NB4 (cell line): ENCODE measurements at regions not wholly inside any gene's neighbourhood (a gene's known extent, or its start where the extent isn't known, plus 50 kb on each side); places are given as distances from the start of the nearest gene placed in this dataset.

Source experiments
- POLR2A ChIP-seq: IDR thresholded peaks from 2 replicates; pipeline ENCODE4 v1.6.1; 2011; ENCODE audit warnings: mild to moderate bottlenecking; ENCODE audit not compliant: insufficient read length; ENCODE audit errors: extremely low read depth
- TF ChIP-seq, protein P1 (sequence below): IDR thresholded peaks from one replicate; pipeline ENCODE4 v1.5.1; 2012; ENCODE audit warnings: low read depth, low read length
- TF ChIP-seq, protein P2 (sequence below): IDR thresholded peaks from 2 replicates; pipeline ENCODE4 v1.6.1; 2011; ENCODE audit warnings: low read depth, low read length

DNA sequence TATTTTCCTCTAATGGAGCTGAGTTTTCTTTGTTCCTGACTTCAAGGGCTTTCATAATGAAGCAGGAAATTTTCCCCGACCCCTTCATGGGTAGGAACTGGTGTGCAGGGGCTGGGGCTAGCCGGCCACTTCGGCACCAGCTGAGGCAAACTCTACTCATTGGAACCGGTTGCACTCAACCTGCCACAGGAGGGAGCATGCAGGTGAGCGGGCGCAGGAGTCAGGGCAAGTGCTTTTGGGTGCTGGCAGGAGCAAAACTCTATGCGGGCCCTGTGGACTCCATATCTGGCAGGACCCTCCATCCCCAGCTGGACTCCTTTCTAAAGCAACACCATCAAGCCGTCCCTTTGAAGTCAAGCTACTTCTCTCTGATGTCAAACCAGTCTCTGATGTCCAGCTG, 244.2 kb downstream of the EPM2A start:
- TF ChIP-seq POLR2A = no peak
- TF ChIP-seq, protein P1, sequence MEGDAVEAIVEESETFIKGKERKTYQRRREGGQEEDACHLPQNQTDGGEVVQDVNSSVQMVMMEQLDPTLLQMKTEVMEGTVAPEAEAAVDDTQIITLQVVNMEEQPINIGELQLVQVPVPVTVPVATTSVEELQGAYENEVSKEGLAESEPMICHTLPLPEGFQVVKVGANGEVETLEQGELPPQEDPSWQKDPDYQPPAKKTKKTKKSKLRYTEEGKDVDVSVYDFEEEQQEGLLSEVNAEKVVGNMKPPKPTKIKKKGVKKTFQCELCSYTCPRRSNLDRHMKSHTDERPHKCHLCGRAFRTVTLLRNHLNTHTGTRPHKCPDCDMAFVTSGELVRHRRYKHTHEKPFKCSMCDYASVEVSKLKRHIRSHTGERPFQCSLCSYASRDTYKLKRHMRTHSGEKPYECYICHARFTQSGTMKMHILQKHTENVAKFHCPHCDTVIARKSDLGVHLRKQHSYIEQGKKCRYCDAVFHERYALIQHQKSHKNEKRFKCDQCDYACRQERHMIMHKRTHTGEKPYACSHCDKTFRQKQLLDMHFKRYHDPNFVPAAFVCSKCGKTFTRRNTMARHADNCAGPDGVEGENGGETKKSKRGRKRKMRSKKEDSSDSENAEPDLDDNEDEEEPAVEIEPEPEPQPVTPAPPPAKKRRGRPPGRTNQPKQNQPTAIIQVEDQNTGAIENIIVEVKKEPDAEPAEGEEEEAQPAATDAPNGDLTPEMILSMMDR = no peak
- TF ChIP-seq, protein P2, sequence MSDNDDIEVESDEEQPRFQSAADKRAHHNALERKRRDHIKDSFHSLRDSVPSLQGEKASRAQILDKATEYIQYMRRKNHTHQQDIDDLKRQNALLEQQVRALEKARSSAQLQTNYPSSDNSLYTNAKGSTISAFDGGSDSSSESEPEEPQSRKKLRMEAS = no peak
